B cell (primary cell): ENCODE measurements at regions not wholly inside any gene's neighbourhood (a gene's known extent, or its start where the extent isn't known, plus 50 kb on each side); places are given as distances from the start of the nearest gene placed in this dataset.
"Not testable (repeated sequence)": the region's sequence is repeated elsewhere in the genome, so short reads cannot be mapped to it uniquely, and the experiment has no call there.

ENCODE experiments used
- ATAC-seq: fragments of 200-7000 bp; cut with Tn5 transposase; one replicate; pipeline ENCODE4 v1.10.0; 2021; ENCODE audit warnings: low read depth, mild to moderate bottlenecking, moderate number of reproducible peaks, moderate library complexity
- CTCF ChIA-PET: fragments of 350-600 bp; sonication (Branson Sonifier 250); formaldehyde crosslinking; loops from one replicate; lab custom pipeline; 2021; ENCODE audit warnings: antibody characterized with exemption, inconsistent platforms; lab: Charles Lee
- POLR2A ChIA-PET: fragments of 350-600 bp; sonication (Branson Sonifier 250); formaldehyde crosslinking; loops from one replicate; lab custom pipeline; 2021; ENCODE audit warnings: antibody characterized with exemption; lab: Charles Lee
- DNase-seq: peaks from one replicate; pipeline ENCODE4 v3.0.0; 2013
- H2AFZ ChIP-seq: 2 replicates; pipeline ENCODE4 v1.6.1; 2012; ENCODE audit warnings: mild to moderate bottlenecking, low read depth, low read length; ENCODE audit not compliant: insufficient read depth, poor library complexity, severe bottlenecking
- H3K27ac ChIP-seq, 2 donors: 1 replicate in 1 of 2; 2 replicates in 1 of 2; pipeline ENCODE4 v1.5.1; 2012 to 2013; ENCODE audit warnings: low read length in 2 of 2, mild to moderate bottlenecking in 2 of 2, moderate library complexity in 1 of 2
- H3K27me3 ChIP-seq, 4 experiments: fragments of 200-600 bp in 1 of 4; sonication (generic) in 1 of 4; replicated peaks in 1 of 4; 1 replicate in 2 of 4; 2 replicates in 2 of 4; pipeline versions ENCODE4 v1.6.1 to v1.7.0; 2013 to 2016; ENCODE audit warnings: low read length in 3 of 4, mild to moderate bottlenecking in 2 of 4, mixed read lengths in 1 of 4, moderate library complexity in 1 of 4; ENCODE audit not compliant: insufficient read depth in 4 of 4, control insufficient read depth in 3 of 4; ENCODE audit errors: control extremely low read depth in 1 of 4
- H3K36me3 ChIP-seq, 2 experiments: replicated peaks in 1 of 2; 1 replicate in 1 of 2; 2 replicates in 1 of 2; pipeline versions ENCODE4 v1.6.1 to v1.7.1; 2013; ENCODE audit warnings: low read length in 1 of 2; ENCODE audit not compliant: insufficient read depth in 2 of 2, control insufficient read depth in 1 of 2; ENCODE audit errors: control extremely low read depth in 1 of 2, extremely low read depth in 1 of 2
- H3K4me1 ChIP-seq, 2 donors: fragments of 200-600 bp in 1 of 2; sonication (generic) in 1 of 2; 1 replicate in 1 of 2; 2 replicates in 1 of 2; pipeline versions ENCODE4 v1.5.1 to v1.6.1; 2013 to 2017; ENCODE audit warnings: low read length in 2 of 2; ENCODE audit not compliant: control insufficient read depth in 2 of 2, insufficient read depth in 2 of 2
- H3K4me2 ChIP-seq: replicated peaks from 2 replicates; pipeline ENCODE3; 2012; ENCODE audit warnings: mild to moderate bottlenecking, low read depth, low read length; ENCODE audit not compliant: poor library complexity, severe bottlenecking
- H3K4me3 ChIP-seq, 5 experiments: fragments of 200-600 bp in 1 of 5; sonication (generic) in 1 of 5; 1 replicate in 3 of 5; 2 replicates in 2 of 5; pipeline versions ENCODE4 v1.5.1 to v1.7.0; 2011 to 2016; ENCODE audit warnings: low read length in 4 of 5, mild to moderate bottlenecking in 4 of 5, low read depth in 2 of 5, control low read depth in 1 of 5, moderate library complexity in 1 of 5; ENCODE audit not compliant: insufficient read depth in 1 of 5; ENCODE audit errors: control extremely low read depth in 1 of 5, extremely low read depth in 1 of 5
- H3K79me2 ChIP-seq: fragments of 200-600 bp; sonication (generic); one replicate; pipeline ENCODE4 v1.6.0; 2016; ENCODE audit warnings: low read length; ENCODE audit not compliant: control insufficient read depth, insufficient read depth
- H3K9ac ChIP-seq: fragments of 200-600 bp; sonication (generic); 2 replicates; pipeline ENCODE4 v1.6.1; 2017; ENCODE audit warnings: mild to moderate bottlenecking, low read length, moderate library complexity
- H3K9me3 ChIP-seq, 3 donors: one replicate each; pipeline versions ENCODE4 v1.6.1 to v1.7.1; 2013; ENCODE audit warnings: low read length in 2 of 3; ENCODE audit not compliant: control insufficient read depth in 2 of 3, insufficient read depth in 1 of 3; ENCODE audit errors: control extremely low read depth in 1 of 3
- H4K20me1 ChIP-seq: 2 replicates; pipeline ENCODE4 v1.6.0; 2012; ENCODE audit warnings: mild to moderate bottlenecking, low read length; ENCODE audit not compliant: insufficient read depth, control insufficient read depth, poor library complexity, severe bottlenecking
- H3K27ac Mint-ChIP-seq: one replicate; pipeline ENCODE4 v1.8.0; 2021; ENCODE audit warnings: mixed read lengths
- H3K27me3 Mint-ChIP-seq: one replicate; pipeline ENCODE4 v1.8.0; 2021; ENCODE audit warnings: mixed read lengths
- H3K4me1 Mint-ChIP-seq: one replicate; pipeline ENCODE4 v1.8.0; 2021; ENCODE audit warnings: mixed read lengths
- H3K4me3 Mint-ChIP-seq: one replicate; pipeline ENCODE4 v1.8.0; 2021; ENCODE audit warnings: mixed read lengths
- H3K9me3 Mint-ChIP-seq: one replicate; pipeline ENCODE4 v1.8.0; 2022; ENCODE audit warnings: mixed read lengths; ENCODE audit not compliant: insufficient read depth
- EZH2 ChIP-seq: IDR thresholded peaks from 2 replicates; pipeline ENCODE4 v1.6.1; 2012; ENCODE audit warnings: borderline replicate concordance, low read depth, mild to moderate bottlenecking, moderate library complexity, low read length; ENCODE audit not compliant: insufficient read depth, poor library complexity, severe bottlenecking
- WGBS: methylation state at CpG from one replicate; pipeline ENCODE4 v1.1.5; 2013; ENCODE audit warnings: missing lambda C conversion rate; ENCODE audit not compliant: insufficient coverage; 5-methylcytosine and 5-hydroxymethylcytosine counted together
- intact Hi-C: fragments of 100-400 bp; cut with micrococcal nuclease; formaldehyde crosslinking; loops from one replicate; pipeline ENCODE4 v1.10.0; 2022
- TF ChIP-seq, protein P1 (sequence below): fragments of 200-600 bp; IDR thresholded peaks from one replicate; pipeline ENCODE4 v1.8.0; 2022; ENCODE audit warnings: antibody characterized with exemption, mild to moderate bottlenecking

DNA sequence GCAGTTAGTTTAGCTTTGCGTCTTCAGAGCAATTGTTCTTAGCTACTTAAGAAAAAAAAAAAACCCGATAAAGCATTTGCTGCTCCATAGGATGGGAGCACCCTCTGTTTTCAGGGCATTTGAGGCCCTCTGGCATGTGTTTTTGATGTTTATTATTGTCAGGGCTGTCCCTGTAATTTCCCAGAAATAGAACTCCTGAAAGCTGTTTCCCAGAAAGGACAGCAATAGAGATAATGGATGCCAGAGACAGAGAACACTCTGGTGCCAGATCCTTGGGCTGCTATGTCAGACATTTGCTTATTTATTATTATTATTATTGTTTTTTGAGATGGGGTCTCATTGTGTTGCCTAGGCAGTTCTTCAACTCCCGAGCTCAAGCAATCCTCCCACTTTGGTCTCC lies 201.3 kb downstream of the ALG10 start:
- H3K27ac ChIP-seq: no peak overlapping the region
- H3K4me2 ChIP-seq: no peak overlapping the region
- peaks cover 2% of the 10 kb centered on the region for H3K27me3 Mint-ChIP-seq
- H2AFZ ChIP-seq: no peak overlapping the region
- ChIA-PET CTCF (no interaction called here), POLR2A (no interaction called here)
- no peak for TF ChIP-seq EZH2
- TF ChIP-seq, protein P1, sequence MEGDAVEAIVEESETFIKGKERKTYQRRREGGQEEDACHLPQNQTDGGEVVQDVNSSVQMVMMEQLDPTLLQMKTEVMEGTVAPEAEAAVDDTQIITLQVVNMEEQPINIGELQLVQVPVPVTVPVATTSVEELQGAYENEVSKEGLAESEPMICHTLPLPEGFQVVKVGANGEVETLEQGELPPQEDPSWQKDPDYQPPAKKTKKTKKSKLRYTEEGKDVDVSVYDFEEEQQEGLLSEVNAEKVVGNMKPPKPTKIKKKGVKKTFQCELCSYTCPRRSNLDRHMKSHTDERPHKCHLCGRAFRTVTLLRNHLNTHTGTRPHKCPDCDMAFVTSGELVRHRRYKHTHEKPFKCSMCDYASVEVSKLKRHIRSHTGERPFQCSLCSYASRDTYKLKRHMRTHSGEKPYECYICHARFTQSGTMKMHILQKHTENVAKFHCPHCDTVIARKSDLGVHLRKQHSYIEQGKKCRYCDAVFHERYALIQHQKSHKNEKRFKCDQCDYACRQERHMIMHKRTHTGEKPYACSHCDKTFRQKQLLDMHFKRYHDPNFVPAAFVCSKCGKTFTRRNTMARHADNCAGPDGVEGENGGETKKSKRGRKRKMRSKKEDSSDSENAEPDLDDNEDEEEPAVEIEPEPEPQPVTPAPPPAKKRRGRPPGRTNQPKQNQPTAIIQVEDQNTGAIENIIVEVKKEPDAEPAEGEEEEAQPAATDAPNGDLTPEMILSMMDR: no peak
- no CpG with 5 or more reads among the region's 3 CpGs for WGBS
- H3K9me3 ChIP-seq: peaks cover 0 to 9% (median 0%) of the 10 kb centered on the region in 3 donors
- H3K4me1 Mint-ChIP-seq: peaks cover 5% of the 10 kb centered on the region
- H4K20me1 ChIP-seq: no peaks in the 10 kb centered on the region
- H3K4me3 Mint-ChIP-seq: no peak overlapping the region
- peaks cover 0 to 11% (median 2%) of the 10 kb centered on the region in 4 experiments for H3K27me3 ChIP-seq
- H3K9me3 Mint-ChIP-seq: peaks cover 3% of the 10 kb centered on the region
- H3K4me1 ChIP-seq: peaks cover 5 to 8% of the 10 kb centered on the region in 2 donors
- H3K79me2 ChIP-seq: no peaks in the 10 kb centered on the region
- no peak overlapping the region for H3K9ac ChIP-seq
- no peak for ATAC-seq
- H3K4me3 ChIP-seq: no peak overlapping the region
- H3K27ac Mint-ChIP-seq: no peak overlapping the region
- no peak for DNase-seq
- H3K36me3 ChIP-seq: no peaks in the 10 kb centered on the region
- intact Hi-C loops: no loop called here

DNA sequence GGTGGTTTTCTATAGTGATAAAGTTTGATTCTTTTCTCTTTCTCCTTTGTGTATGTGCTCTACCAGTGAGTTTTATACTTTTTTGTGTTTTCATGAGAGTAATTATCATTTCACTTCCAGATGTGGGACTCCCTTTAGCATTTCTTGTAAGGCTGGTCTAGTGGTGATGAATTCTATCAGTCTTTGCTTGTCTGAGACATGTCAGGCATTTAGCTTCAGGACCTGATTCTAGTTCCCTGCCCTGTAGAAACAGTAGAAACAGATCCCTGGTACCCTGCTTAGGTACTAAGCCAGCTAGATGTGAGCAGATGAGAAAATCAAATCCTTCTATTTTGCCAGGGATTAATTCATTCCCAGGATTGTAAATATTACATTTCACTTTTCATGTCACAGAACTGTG lies 203.7 kb downstream of the ALG10 start:
- POLR2A ChIA-PET, H3K9me3 ChIP-seq, DNase-seq, intact Hi-C loops, H3K27me3 Mint-ChIP-seq, H2AFZ ChIP-seq, H3K4me2 ChIP-seq, H3K27me3 ChIP-seq, H3K36me3 ChIP-seq, H3K4me1 ChIP-seq, ATAC-seq, H3K4me3 ChIP-seq, CTCF ChIA-PET, H3K27ac ChIP-seq, H4K20me1 ChIP-seq, H3K9me3 Mint-ChIP-seq, H3K27ac Mint-ChIP-seq, H3K4me1 Mint-ChIP-seq, H3K79me2 ChIP-seq, H3K4me3 Mint-ChIP-seq, H3K9ac ChIP-seq: not testable (repeated sequence)

DNA sequence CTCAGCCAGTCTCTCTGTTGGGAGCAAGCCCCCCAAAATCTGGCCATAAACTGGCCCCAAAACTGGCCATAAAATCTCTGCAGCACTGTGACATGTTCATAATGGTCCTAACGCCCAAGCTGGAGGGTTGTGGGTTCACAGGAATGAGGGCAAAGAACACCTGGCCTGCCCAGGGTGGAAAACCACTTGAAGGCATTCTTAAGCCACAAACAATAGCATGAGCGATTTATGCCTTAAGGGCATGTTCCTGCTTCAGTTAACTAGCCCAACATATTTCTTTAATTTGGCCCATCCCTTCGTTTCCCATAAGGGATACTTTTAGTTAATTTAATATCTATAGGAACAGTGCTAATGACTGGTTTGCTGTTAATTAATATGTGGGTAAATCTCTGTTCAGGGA lies 205.8 kb downstream of the ALG10 start:
- H3K27ac Mint-ChIP-seq, H3K4me1 Mint-ChIP-seq, H3K79me2 ChIP-seq, H3K27me3 Mint-ChIP-seq, H3K27ac ChIP-seq, H3K36me3 ChIP-seq, H3K27me3 ChIP-seq, H3K4me3 Mint-ChIP-seq, ATAC-seq, H4K20me1 ChIP-seq, POLR2A ChIA-PET, H3K9me3 Mint-ChIP-seq, H2AFZ ChIP-seq, H3K4me2 ChIP-seq, H3K4me3 ChIP-seq, H3K9ac ChIP-seq, H3K9me3 ChIP-seq, intact Hi-C loops, DNase-seq, H3K4me1 ChIP-seq: not testable (repeated sequence)
- CTCF ChIA-PET: interaction anchor here (0.7 kb wide), 1 partner anchor 103 kb away, joined by 3 read pairs; no protein-coding TSS in a partner anchor
- WGBS: 71% methylated on average over 1 of the region's 3 CpGs
